Spinal cord (tissue), 9 donors: ENCODE measurements at regions not wholly inside any gene's neighbourhood (a gene's known extent, or its start where the extent isn't known, plus 50 kb on each side); places are given as distances from the start of the nearest gene placed in this dataset.
"Not testable (repeated sequence)": the region's sequence is repeated elsewhere in the genome, so short reads cannot be mapped to it uniquely, and the experiment has no call there.

Experiments
- DNase-seq, 6 donors: peaks; one replicate each; pipeline versions ENCODE4 v3.0.0 to v3.0.0-alpha.2; 2013 to 2015; ENCODE audit warnings: low spot score in 6 of 6, low read depth in 4 of 6
- H3K27ac ChIP-seq: one replicate; pipeline ENCODE4 v1.5.1; 2013; ENCODE audit warnings: low read depth, low read length, control low read depth
- H3K27me3 ChIP-seq: one replicate; pipeline ENCODE4 v1.6.1; 2013; ENCODE audit warnings: low read length; ENCODE audit not compliant: control insufficient read depth, insufficient read depth
- H3K36me3 ChIP-seq: one replicate; pipeline ENCODE4 v1.6.1; 2013; ENCODE audit warnings: low read length; ENCODE audit not compliant: control insufficient read depth, insufficient read depth
- H3K4me1 ChIP-seq: one replicate; pipeline ENCODE4 v1.6.1; 2013; ENCODE audit warnings: low read length; ENCODE audit not compliant: control insufficient read depth, insufficient read depth
- H3K4me3 ChIP-seq: one replicate; pipeline ENCODE4 v1.5.1; 2013; ENCODE audit warnings: low read depth, low read length, control low read depth
- H3K9me3 ChIP-seq: one replicate; pipeline ENCODE4 v1.6.1; 2013; ENCODE audit warnings: low read length; ENCODE audit not compliant: control insufficient read depth, insufficient read depth
- WGBS: methylation state at CpG from one replicate; pipeline ENCODE4 v1.1.5; 2013; ENCODE audit warnings: missing lambda C conversion rate; ENCODE audit not compliant: insufficient coverage; 5-methylcytosine and 5-hydroxymethylcytosine counted together
- donor health status: healthy.

- H3K27ac ChIP-seq, H3K9me3 ChIP-seq, H3K27me3 ChIP-seq, DNase-seq, H3K36me3 ChIP-seq, H3K4me1 ChIP-seq, H3K4me3 ChIP-seq: not testable (repeated sequence)
- no CpG with 5 or more reads among the region's 10 CpGs for WGBS
Measured at GRCh38 chr21:6506167-6506894, 4015.1 kb upstream of the TPTE start.

DNA sequence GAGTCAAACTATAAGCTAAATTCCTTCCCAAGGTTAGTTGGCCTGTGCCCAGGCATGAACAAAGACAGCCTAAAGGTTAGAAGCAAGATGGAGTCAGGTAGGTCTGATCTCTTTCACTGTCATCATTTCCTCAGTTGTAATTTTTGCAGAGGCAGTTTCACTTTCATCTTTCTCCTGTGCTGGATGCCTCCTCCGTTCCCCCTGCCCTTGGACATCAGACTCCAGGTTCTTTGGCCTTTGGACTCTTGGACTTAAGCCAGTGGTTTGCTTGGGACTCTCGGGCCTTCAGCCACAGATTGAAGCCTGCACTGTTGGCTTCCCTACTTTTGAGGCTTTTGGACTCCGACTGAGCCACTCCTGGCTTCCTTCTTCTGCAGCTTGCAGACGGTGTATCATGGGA, 4013.8 kb upstream of the TPTE start:
- H3K9me3 ChIP-seq, H3K27ac ChIP-seq, DNase-seq, H3K4me3 ChIP-seq, H3K36me3 ChIP-seq, H3K27me3 ChIP-seq, H3K4me1 ChIP-seq: not testable (repeated sequence)
- no CpG with 5 or more reads among the region's 4 CpGs for WGBS

- not testable (repeated sequence) for H3K36me3 ChIP-seq, DNase-seq, H3K27me3 ChIP-seq, H3K27ac ChIP-seq, H3K9me3 ChIP-seq, H3K4me3 ChIP-seq, H3K4me1 ChIP-seq
- no CpG with 5 or more reads among the region's 7 CpGs for WGBS
Measured at GRCh38 chr21:6521777-6522176, 3999.6 kb upstream of the TPTE start.

DNA sequence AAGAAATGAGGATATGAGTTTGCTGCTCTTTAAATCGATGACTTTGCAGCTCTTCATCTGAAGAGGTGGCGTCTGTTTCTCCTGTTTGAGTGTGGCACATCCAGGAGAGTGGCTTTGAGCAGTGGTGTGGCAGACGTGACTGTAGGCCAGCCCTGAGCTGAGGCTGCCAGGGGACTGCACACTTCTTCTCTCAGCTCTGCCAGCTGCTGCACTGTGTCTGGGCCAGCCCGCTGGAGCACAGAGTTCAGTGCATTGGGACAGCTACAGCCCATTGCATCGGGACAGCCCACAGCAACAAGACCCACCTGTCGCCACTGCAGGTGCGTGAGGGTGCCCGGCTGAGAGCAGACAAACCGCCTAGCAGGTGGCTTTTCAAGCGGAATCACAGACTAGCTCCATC, 3995.2 kb upstream of the TPTE start:
- not testable (repeated sequence) for H3K27ac ChIP-seq, H3K9me3 ChIP-seq, H3K27me3 ChIP-seq, H3K4me1 ChIP-seq, H3K4me3 ChIP-seq, H3K36me3 ChIP-seq, DNase-seq
- WGBS, result no CpG with 5 or more reads among the region's 10 CpGs

DNA sequence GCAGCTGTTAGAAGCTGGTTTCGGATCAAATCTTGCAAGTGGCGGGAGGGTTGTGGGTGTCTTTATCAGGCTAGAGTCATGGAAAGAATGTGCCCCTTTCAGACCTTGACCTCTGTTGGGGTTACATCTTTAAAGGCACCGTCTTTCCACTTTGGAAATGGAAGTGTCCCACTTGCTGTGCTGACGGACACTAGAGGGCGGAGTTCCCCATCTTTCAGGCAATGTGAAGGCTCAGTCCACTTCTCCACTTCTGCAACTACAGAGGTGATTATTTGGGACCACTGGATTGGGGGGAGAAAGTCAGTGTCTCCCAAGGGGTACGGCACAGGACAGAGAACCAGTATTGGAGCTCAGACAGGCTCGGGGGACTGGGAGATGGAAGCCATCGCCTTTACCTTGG, 3990.7 kb upstream of the TPTE start:
- H3K4me1 ChIP-seq, H3K27me3 ChIP-seq, H3K27ac ChIP-seq, DNase-seq, H3K36me3 ChIP-seq, H3K9me3 ChIP-seq, H3K4me3 ChIP-seq: not testable (repeated sequence)
- no CpG with 5 or more reads among the region's 8 CpGs for WGBS

DNA sequence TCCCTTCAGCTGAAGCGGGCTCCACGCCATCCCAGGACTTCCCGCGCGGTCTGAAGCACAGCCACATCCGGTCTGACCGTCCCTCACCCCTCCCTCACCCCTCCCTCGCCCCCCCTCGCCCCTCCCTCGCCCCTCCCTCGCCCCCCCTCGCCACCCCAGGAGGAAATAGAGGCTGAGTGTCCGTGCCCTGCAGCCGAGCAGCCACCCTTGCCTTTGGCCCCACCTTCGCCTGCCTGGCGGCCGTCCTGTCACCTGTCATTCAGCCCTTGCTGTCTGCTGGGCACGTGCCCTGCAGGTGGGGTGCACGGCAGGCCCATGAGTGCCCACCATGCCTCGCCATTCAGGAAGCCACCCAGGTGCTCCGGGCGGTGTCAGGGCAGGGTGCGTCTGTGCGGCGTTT, 3988.1 kb upstream of the TPTE start:
- H3K4me3 ChIP-seq, H3K27me3 ChIP-seq, DNase-seq, H3K27ac ChIP-seq, H3K36me3 ChIP-seq, H3K4me1 ChIP-seq, H3K9me3 ChIP-seq: not testable (repeated sequence)
- no CpG with 5 or more reads among the region's 25 CpGs for WGBS

DNA sequence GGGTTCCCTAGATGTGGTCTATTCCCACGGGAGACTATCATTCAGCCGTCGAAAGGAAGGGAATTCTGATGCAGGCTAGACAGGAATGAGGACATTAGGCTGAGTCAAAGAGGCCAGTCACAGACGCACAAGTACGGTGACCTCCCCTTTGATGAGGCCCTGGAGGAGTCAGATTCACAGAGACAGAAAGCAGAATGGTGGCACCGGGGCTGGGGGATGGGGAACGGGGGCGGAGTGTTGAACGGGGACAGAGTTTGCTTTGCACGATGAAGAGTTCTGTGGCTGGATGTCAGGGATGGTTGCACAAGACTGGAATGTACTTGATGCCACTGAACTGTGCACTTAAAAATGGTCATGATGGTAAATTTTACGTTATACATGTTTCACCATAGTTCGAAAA, 3983.1 kb upstream of the TPTE start:
- no CpG with 5 or more reads among the region's 12 CpGs for WGBS
- not testable (repeated sequence) for H3K4me1 ChIP-seq, H3K27me3 ChIP-seq, H3K9me3 ChIP-seq, H3K36me3 ChIP-seq, H3K4me3 ChIP-seq, DNase-seq, H3K27ac ChIP-seq

GRCh38 chr21:6539688-6540087, 3981.7 kb upstream of the TPTE start:
- H3K27me3 ChIP-seq, H3K4me1 ChIP-seq, DNase-seq, H3K27ac ChIP-seq, H3K9me3 ChIP-seq, H3K4me3 ChIP-seq, H3K36me3 ChIP-seq: not testable (repeated sequence)
- WGBS, result no CpG with 5 or more reads among the region's 7 CpGs

DNA sequence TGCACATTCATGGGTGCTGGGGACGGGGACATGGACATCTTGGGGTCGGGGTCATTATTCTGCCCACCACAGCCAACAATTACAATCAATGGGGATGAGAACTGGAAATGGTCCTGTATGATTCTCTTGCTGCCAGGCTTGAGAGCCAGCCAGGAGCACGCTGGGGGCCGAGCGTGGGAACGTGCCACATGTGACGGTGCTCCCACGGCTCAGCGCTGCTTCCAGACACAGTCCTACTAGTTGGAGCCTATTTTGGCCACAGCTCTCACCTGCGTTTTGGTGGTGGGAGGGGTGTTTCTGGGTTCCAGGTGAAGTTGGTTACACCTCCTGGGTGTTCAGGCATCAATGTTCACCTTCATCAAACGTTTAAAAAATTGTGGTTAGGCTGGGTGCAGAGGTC, 3980.3 kb upstream of the TPTE start:
- H3K36me3 ChIP-seq, H3K27ac ChIP-seq, H3K27me3 ChIP-seq, H3K4me3 ChIP-seq, DNase-seq, H3K9me3 ChIP-seq, H3K4me1 ChIP-seq: not testable (repeated sequence)
- no CpG with 5 or more reads among the region's 11 CpGs for WGBS

DNA sequence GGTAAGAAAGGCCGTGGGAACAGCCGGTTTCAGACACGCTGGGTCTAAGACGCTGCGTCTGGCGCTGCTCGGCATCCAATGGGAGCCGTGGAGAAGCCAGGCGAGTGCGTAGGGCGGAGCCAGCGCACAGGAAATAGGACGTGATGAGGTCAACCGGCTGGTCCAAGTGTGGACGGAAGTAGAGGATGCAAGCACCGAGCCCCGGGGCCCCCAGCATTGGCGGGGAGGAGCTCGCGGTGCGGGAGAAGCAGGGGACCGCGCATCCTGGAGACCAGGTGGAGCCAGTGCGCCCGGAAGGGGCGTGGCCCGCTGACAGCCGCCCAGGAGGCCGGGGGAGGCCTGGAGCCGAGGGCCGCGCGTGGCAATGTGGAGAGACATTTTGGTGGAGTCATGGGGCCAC, 3976.1 kb upstream of the TPTE start:
- H3K27ac ChIP-seq, H3K4me3 ChIP-seq, H3K36me3 ChIP-seq, DNase-seq, H3K27me3 ChIP-seq, H3K9me3 ChIP-seq, H3K4me1 ChIP-seq: not testable (repeated sequence)
- WGBS, result no CpG with 5 or more reads among the region's 33 CpGs
